ENCODE measurements at regions not wholly inside any gene's neighbourhood (a gene's known extent, or its start where the extent isn't known, plus 50 kb on each side); places are given as distances from the start of the nearest gene placed in this dataset.

DNA sequence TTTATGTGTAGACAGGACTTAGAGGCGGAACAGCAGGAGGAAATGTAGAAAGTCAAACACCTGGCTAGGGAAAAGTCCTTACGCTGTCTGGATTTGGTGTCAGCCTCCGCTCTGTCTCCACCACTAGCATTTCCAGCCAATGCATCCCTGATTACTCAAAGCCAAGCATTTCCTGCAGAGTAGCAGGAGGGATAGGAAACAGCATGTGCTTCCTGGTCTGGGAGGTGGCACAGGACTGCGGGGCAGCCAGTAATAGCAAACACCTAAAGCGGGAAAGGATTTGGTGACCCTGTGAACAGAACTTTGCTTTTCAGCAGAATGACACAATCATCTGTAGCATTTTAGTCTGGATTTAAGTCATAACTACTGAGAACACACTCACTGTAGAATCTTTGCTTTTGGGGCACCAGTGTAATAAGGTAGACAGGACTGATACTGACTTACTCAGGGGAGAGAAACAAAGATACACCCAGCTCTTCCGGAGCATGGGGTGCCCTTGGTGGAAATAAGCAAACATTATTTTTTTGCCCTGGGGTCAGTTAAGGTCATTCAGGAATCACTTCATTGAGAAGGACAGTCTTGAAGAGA, 133.3 kb upstream of the AHI1 start:
- TF ChIP-seq FOSL1 (IDR thresholded peaks at IDR 0.05; ENCODE audit: low read depth) (no peak), EGR1 (IDR thresholded peaks at IDR 0.05; ENCODE audit: low read depth) (no peak), SP1 (IDR thresholded peaks at IDR 0.05; ENCODE audit: low read depth) (no peak), RAD21 (IDR thresholded peaks at IDR 0.05; ENCODE audit: low read depth) (no peak), TCF7L2 (IDR thresholded peaks at IDR 0.05; ENCODE audit: borderline replicate concordance, extremely low read depth, insufficient read depth, insufficient read length) (no peak), YY1 (IDR thresholded peaks at IDR 0.05; ENCODE audit: extremely low read depth, insufficient replicate concordance, low read depth, low read length) (no peak), ZBTB33 (IDR thresholded peaks at IDR 0.05; ENCODE audit: extremely low read depth, insufficient replicate concordance, low read length) (no peak), CEBPB (IDR thresholded peaks at IDR 0.05; ENCODE audit: low read depth) (no peak), ZFX (IDR thresholded peaks at IDR 0.05) (no peak), EZH2phosphoT487 (IDR thresholded peaks at IDR 0.05; ENCODE audit: borderline replicate concordance) (no peak), MAX (IDR thresholded peaks at IDR 0.05) (no peak), ATF3 (IDR thresholded peaks at IDR 0.05) (no peak), ELF1 (IDR thresholded peaks at IDR 0.05; ENCODE audit: borderline replicate concordance, low read depth) (no peak), SRF (IDR thresholded peaks at IDR 0.05; ENCODE audit: low read depth) (no peak), SIN3A (IDR thresholded peaks at IDR 0.05; ENCODE audit: low read depth) (no peak)
- TF ChIP-seq, protein P1, sequence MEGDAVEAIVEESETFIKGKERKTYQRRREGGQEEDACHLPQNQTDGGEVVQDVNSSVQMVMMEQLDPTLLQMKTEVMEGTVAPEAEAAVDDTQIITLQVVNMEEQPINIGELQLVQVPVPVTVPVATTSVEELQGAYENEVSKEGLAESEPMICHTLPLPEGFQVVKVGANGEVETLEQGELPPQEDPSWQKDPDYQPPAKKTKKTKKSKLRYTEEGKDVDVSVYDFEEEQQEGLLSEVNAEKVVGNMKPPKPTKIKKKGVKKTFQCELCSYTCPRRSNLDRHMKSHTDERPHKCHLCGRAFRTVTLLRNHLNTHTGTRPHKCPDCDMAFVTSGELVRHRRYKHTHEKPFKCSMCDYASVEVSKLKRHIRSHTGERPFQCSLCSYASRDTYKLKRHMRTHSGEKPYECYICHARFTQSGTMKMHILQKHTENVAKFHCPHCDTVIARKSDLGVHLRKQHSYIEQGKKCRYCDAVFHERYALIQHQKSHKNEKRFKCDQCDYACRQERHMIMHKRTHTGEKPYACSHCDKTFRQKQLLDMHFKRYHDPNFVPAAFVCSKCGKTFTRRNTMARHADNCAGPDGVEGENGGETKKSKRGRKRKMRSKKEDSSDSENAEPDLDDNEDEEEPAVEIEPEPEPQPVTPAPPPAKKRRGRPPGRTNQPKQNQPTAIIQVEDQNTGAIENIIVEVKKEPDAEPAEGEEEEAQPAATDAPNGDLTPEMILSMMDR (IDR thresholded peaks at IDR 0.05 in 2 of 3, conservative IDR thresholded peaks at IDR 0.05 in 1 of 3; ENCODE audit: borderline replicate concordance in 1 of 3, insufficient read depth in 1 of 3, low read depth in 2 of 3, low read length in 2 of 3) = no peak
- Histone ChIP-seq H3K79me2 (ENCODE audit: insufficient read depth, low read length) (no peaks in the 10 kb centered on the region), H3K27me3 (ENCODE audit: insufficient read depth, low read length) (no peaks in the 10 kb centered on the region), H3K9ac (ENCODE audit: low read length) (no peak overlapping the region), H3K9me3 (ENCODE audit: control insufficient read depth in 1 of 2, insufficient read depth in 1 of 2, low read depth in 1 of 2, low read length in 2 of 2) (no peaks in the 10 kb centered on the region), H3K9me2 (ENCODE audit: insufficient read depth) (no peaks in the 10 kb centered on the region), H2AFZ (ENCODE audit: low read depth, low read length, poor library complexity, severe bottlenecking) (no peak overlapping the region), H3K36me3 (ENCODE audit: control insufficient read depth in 1 of 2, insufficient read depth in 2 of 2, low read length in 2 of 2) (no peaks in the 10 kb centered on the region), H3K4me1 (ENCODE audit: control insufficient read depth in 1 of 2, insufficient read depth in 2 of 2, low read length in 2 of 2) (no peaks in the 10 kb centered on the region), H3K27ac (ENCODE audit: low read depth, low read length) (no peak overlapping the region), H4K20me1 (ENCODE audit: insufficient read depth) (no peaks in the 10 kb centered on the region), H3K4me3 (replicated peaks in 1 of 2; ENCODE audit: low read depth in 1 of 2, low read length in 2 of 2) (no peak overlapping the region), H3K4me2 (ENCODE audit: low read length) (no peak overlapping the region)
- no TSS peak for BruUV-seq (replicated peaks)
- DNase-seq (ENCODE audit: low read depth, low spot score) (no peak), ATAC-seq (no peak)
- intact Hi-C loops (cut with micrococcal nuclease) = no loop called here
- POLR2A ChIA-PET = no interaction called here
- CTCF ChIA-PET = no interaction called here
- RAD21 ChIA-PET (ENCODE audit: low non-redundant PET in 1 of 2, low total read pairs in 2 of 2, uncharacterized antibody in 2 of 2, unreplicated experiment in 2 of 2) = no interaction called here
